ENCODE measurements at regions not wholly inside any gene's neighbourhood (a gene's known extent, or its start where the extent isn't known, plus 50 kb on each side); places are given as distances from the start of the nearest gene placed in this dataset.

- TF ChIP-seq CTCF (IDR thresholded peaks at IDR 0.05) = no peak
- no peak for TF ChIP-seq POLR2A (IDR thresholded peaks at IDR 0.05)
Observed at GRCh38 chr7:17617380-17617779, 318.9 kb downstream of the AHR start.
